GM12892 (cell line): ENCODE measurements at regions not wholly inside any gene's neighbourhood (a gene's known extent, or its start where the extent isn't known, plus 50 kb on each side); places are given as distances from the start of the nearest gene placed in this dataset.

ENCODE experiments used
- POLR2A ChIP-seq: IDR thresholded peaks from 2 replicates; pipeline ENCODE4 v1.6.1; 2011; ENCODE audit warnings: low read depth, low read length, control low read depth
- TAF1 ChIP-seq: IDR thresholded peaks from 2 replicates; pipeline ENCODE4 v1.6.1; 2011; ENCODE audit warnings: low read depth, mild to moderate bottlenecking, control low read depth, low read length, borderline replicate concordance

DNA sequence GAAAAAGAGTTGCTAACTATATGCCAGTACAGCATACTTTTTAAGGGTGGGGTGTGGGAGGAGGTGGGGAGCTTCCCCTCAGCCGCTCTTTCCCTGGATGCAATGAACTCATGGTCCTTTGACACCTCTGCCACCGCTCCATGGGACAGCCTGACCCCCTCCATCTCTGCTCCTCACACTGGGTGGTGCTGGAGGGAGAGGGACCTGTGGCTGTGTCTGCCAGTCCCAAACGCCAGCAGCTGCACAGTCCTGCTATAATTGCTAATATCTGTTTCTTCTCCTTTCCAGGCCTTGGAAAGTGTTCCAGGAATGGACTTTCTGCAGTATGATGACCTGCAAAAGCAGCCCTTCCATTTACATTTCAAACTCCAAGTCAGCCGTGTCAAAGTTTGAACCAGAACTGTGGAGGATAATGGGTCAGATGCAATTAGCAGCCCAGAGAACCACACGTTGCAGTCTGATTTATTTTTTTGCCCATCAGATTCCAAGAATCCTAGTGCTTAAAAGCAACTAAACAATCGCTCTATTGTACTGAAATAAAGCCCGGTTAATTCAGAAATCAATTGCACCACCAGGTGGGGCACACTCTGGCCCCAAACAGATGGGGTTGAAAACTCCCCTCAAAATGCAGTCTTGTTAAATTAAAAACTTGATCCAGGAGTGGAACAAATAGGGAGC, 160.7 kb upstream of the LMO4 start:
- no peak for TF ChIP-seq TAF1
- TF ChIP-seq POLR2A, result no peak
